Nephron (organoid): ENCODE measurements at regions not wholly inside any gene's neighbourhood (a gene's known extent, or its start where the extent isn't known, plus 50 kb on each side); places are given as distances from the start of the nearest gene placed in this dataset.

Source experiments
- H3K27ac Mint-ChIP-seq, 3 experiments: 2 replicates each; pipeline ENCODE4 v1.8.0; 2020; ENCODE audit warnings: mixed read lengths in 3 of 3, mild to moderate bottlenecking in 2 of 3, moderate library complexity in 1 of 3
- H3K27me3 Mint-ChIP-seq: 2 replicates; pipeline ENCODE4 v1.8.0; 2021; ENCODE audit warnings: low read depth, mild to moderate bottlenecking, moderate library complexity, mixed read lengths
- H3K36me3 Mint-ChIP-seq: 2 replicates; pipeline ENCODE4 v1.8.0; 2020; ENCODE audit warnings: low read depth, mixed read lengths
- H3K4me1 Mint-ChIP-seq: 2 replicates; pipeline ENCODE4 v1.8.0; 2020; ENCODE audit warnings: mixed read lengths
- H3K4me3 Mint-ChIP-seq, 3 experiments: 2 replicates each; pipeline ENCODE4 v1.8.0; 2020; ENCODE audit warnings: mild to moderate bottlenecking in 3 of 3, mixed read lengths in 3 of 3, moderate library complexity in 2 of 3
- H3K9me3 Mint-ChIP-seq: 2 replicates; pipeline ENCODE4 v1.8.0; 2020; ENCODE audit warnings: mixed read lengths
- CTCF ChIP-seq, 3 experiments: fragments of 200-600 bp; sonication (generic); IDR thresholded peaks; one replicate each; pipeline ENCODE4 v1.5.0; 2021; ENCODE audit warnings: antibody characterized with exemption in 3 of 3; ENCODE audit not compliant: unreplicated experiment in 3 of 3

- Mint-ChIP-seq H3K36me3 (no peaks in the 10 kb centered on the region), H3K4me3 (no peak overlapping the region), H3K9me3 (peaks cover 45% of the 10 kb centered on the region), H3K4me1 (no peaks in the 10 kb centered on the region), H3K27me3 (no peaks in the 10 kb centered on the region), H3K27ac (no peak overlapping the region)
- no peak for TF ChIP-seq CTCF (IDR thresholded peaks at IDR 0.05; ENCODE audit: unreplicated experiment in 3 of 3)
These were observed 130.8 kb downstream of the PCSK1 start for GRCh38 chr5:96302174-96302738.

GRCh38 chr5:96300976-96301375 is 132.1 kb downstream of the PCSK1 start:
- H3K27ac Mint-ChIP-seq: no peak overlapping the region
- H3K9me3 Mint-ChIP-seq: peaks cover 39% of the 10 kb centered on the region
- no peak overlapping the region for H3K4me3 Mint-ChIP-seq
- H3K27me3 Mint-ChIP-seq: no peaks in the 10 kb centered on the region
- H3K4me1 Mint-ChIP-seq: no peaks in the 10 kb centered on the region
- no peak for TF ChIP-seq CTCF (IDR thresholded peaks at IDR 0.05; ENCODE audit: unreplicated experiment in 3 of 3)
- no peaks in the 10 kb centered on the region for H3K36me3 Mint-ChIP-seq

- no peak overlapping the region for H3K4me3 Mint-ChIP-seq
- no peaks in the 10 kb centered on the region for H3K4me1 Mint-ChIP-seq
- no peak overlapping the region for H3K27ac Mint-ChIP-seq
- peaks cover 20% of the 10 kb centered on the region for H3K9me3 Mint-ChIP-seq
- H3K27me3 Mint-ChIP-seq: no peaks in the 10 kb centered on the region
- H3K36me3 Mint-ChIP-seq: no peaks in the 10 kb centered on the region
- no peak for TF ChIP-seq CTCF (IDR thresholded peaks at IDR 0.05; ENCODE audit: unreplicated experiment in 3 of 3)
These were observed 135.2 kb downstream of the PCSK1 start for GRCh38 chr5:96297867-96298266.

- Mint-ChIP-seq H3K4me1 (no peaks in the 10 kb centered on the region), H3K9me3 (peaks cover 14% of the 10 kb centered on the region), H3K27ac (no peak overlapping the region), H3K27me3 (no peaks in the 10 kb centered on the region), H3K4me3 (no peak overlapping the region), H3K36me3 (no peaks in the 10 kb centered on the region)
- no peak for TF ChIP-seq CTCF (IDR thresholded peaks at IDR 0.05; ENCODE audit: unreplicated experiment in 3 of 3)
These were observed 135.8 kb downstream of the PCSK1 start for GRCh38 chr5:96297290-96297689.

- no peak overlapping the region for H3K4me3 Mint-ChIP-seq
- H3K9me3 Mint-ChIP-seq: peaks cover 2% of the 10 kb centered on the region
- H3K27me3 Mint-ChIP-seq: no peaks in the 10 kb centered on the region
- TF ChIP-seq CTCF (IDR thresholded peaks at IDR 0.05; ENCODE audit: unreplicated experiment in 3 of 3): no peak
- H3K4me1 Mint-ChIP-seq: no peaks in the 10 kb centered on the region
- no peak overlapping the region for H3K27ac Mint-ChIP-seq
- H3K36me3 Mint-ChIP-seq: no peaks in the 10 kb centered on the region
These were observed 138.2 kb downstream of the PCSK1 start for GRCh38 chr5:96294884-96295202.

- no peaks in the 10 kb centered on the region for H3K36me3 Mint-ChIP-seq
- peaks cover 5% of the 10 kb centered on the region for H3K9me3 Mint-ChIP-seq
- no peaks in the 10 kb centered on the region for H3K27me3 Mint-ChIP-seq
- no peak overlapping the region for H3K4me3 Mint-ChIP-seq
- H3K4me1 Mint-ChIP-seq: no peaks in the 10 kb centered on the region
- H3K27ac Mint-ChIP-seq: no peak overlapping the region
- no peak for TF ChIP-seq CTCF (IDR thresholded peaks at IDR 0.05; ENCODE audit: unreplicated experiment in 3 of 3)
These were observed 138.8 kb downstream of the PCSK1 start for GRCh38 chr5:96293966-96294883.
